Bronchial epithelial cell (primary cell): ENCODE measurements at regions not wholly inside any gene's neighbourhood (a gene's known extent, or its start where the extent isn't known, plus 50 kb on each side); places are given as distances from the start of the nearest gene placed in this dataset.

Experiments
- DNase-seq: peaks from one replicate; pipeline ENCODE4 v3.0.0-alpha.2; 2010; ENCODE audit warnings: low read depth
- FAIRE-seq: peaks from 2 replicates; lab custom pipeline; 2011; peaks lifted over from hg19 to GRCh38; lab: Jason Lieb, UNC
- H3K27me3 ChIP-seq: 2 replicates; pipeline ENCODE4 v1.5.1; 2011; ENCODE audit warnings: low read length; ENCODE audit not compliant: control insufficient read depth, insufficient read depth
- H3K36me3 ChIP-seq: 2 replicates; pipeline ENCODE4 v1.5.1; 2011; ENCODE audit warnings: low read length; ENCODE audit not compliant: control insufficient read depth, insufficient read depth
- H3K4me3 ChIP-seq: 2 replicates; pipeline ENCODE4 v1.5.1; 2011; ENCODE audit warnings: mild to moderate bottlenecking, low read depth, low read length, control low read depth
- TF ChIP-seq, protein P1 (sequence below): IDR thresholded peaks from 2 replicates; pipeline ENCODE4 v1.5.1; 2011; ENCODE audit warnings: mild to moderate bottlenecking, moderate library complexity, low read length, control low read depth, inconsistent platforms; ENCODE audit not compliant: insufficient read depth, severe bottlenecking

DNA sequence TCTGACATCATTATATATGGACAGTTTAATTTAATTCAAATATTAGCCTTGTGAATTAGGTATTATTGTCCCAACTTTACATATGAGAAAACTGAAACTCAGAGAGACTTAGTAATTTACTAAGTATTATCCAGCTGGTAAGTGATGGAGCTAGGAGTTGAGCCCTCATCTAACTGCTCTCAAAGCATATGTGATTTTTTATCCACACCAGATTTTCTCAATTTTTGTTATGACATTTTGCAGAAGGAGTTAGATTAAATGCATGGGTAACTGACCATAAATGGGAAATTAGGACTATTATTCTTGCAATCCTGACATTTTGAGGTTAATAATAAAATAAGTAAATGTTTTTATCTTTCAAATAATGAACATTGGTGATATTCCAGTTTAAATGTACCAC lies 778.3 kb upstream of the SORCS1 start:
- H3K4me3 ChIP-seq, result no peak overlapping the region
- FAIRE-seq (no peak), DNase-seq (no peak)
- H3K36me3 ChIP-seq, result no peaks in the 10 kb centered on the region
- no peaks in the 10 kb centered on the region for H3K27me3 ChIP-seq
- TF ChIP-seq, protein P1, sequence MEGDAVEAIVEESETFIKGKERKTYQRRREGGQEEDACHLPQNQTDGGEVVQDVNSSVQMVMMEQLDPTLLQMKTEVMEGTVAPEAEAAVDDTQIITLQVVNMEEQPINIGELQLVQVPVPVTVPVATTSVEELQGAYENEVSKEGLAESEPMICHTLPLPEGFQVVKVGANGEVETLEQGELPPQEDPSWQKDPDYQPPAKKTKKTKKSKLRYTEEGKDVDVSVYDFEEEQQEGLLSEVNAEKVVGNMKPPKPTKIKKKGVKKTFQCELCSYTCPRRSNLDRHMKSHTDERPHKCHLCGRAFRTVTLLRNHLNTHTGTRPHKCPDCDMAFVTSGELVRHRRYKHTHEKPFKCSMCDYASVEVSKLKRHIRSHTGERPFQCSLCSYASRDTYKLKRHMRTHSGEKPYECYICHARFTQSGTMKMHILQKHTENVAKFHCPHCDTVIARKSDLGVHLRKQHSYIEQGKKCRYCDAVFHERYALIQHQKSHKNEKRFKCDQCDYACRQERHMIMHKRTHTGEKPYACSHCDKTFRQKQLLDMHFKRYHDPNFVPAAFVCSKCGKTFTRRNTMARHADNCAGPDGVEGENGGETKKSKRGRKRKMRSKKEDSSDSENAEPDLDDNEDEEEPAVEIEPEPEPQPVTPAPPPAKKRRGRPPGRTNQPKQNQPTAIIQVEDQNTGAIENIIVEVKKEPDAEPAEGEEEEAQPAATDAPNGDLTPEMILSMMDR, result no peak

DNA sequence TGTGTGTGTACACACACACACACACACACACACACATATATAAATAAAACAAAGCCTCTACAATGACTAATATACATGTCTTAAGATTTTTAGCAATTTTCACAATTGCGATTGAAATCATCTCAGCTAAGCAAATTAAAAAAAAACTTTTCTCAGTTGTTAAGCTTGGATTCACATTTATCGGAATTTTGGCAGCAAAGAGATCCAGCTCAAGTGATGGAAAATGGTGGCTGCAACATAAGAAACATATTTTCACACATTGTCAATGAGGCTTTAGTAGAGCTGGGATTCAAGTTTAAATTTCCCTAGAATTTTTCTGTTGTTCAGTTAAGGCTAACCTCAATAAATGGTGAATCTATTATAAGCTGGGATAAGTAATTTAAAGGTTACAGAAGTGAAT lies 768.6 kb upstream of the SORCS1 start:
- no peak for FAIRE-seq

DNA sequence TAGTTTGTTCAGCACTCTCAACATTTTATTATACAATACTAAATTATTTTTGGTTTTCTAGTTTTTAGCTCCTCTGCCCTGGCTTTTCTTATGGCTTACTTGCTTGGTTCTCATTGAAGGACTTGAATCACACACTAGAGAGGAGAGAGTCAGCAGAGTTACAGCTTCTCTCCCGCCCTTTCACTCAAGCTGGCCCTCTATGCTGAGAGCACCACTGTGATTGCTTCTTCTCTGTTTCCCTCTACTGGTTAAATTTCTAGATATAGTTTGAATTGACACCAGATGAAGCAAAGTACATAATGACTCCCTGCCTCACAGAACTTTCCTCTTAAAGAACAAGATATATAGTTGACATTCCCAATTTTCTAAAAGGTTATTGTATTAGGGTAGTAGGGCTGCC lies 767.3 kb upstream of the SORCS1 start:
- Histone ChIP-seq H3K27me3 (no peaks in the 10 kb centered on the region), H3K36me3 (no peaks in the 10 kb centered on the region), H3K4me3 (no peak overlapping the region)
- FAIRE-seq (no peak), DNase-seq (no peak)
- TF ChIP-seq, protein P1, result no peak

More for the DNA sequence above, 768.6 kb upstream of the SORCS1 start:
- TF ChIP-seq, protein P1, result no peak
- DNase-seq, result no peak
- H3K27me3 ChIP-seq, result no peaks in the 10 kb centered on the region
- no peak overlapping the region for H3K4me3 ChIP-seq
- H3K36me3 ChIP-seq, result no peaks in the 10 kb centered on the region

DNA sequence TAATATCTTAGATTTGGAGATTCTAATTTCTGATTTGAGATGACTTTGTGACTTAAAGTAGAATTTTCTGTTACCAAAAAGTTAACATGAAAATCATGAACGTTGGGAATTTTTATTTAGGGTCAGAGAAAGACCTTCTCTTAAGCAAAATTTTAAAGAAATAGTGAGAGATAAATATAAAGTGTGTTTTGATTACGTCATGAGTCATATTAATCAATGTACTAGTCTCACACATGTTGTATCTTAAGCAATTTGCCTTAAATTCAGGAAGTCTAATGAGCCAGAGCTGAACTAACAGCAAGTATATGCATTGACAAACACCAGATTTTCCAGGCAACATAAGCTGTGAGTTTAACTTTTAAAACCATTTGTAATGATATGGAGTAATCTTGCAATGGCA lies 765.5 kb upstream of the SORCS1 start:
- Histone ChIP-seq H3K36me3 (no peaks in the 10 kb centered on the region), H3K27me3 (no peaks in the 10 kb centered on the region), H3K4me3 (no peak overlapping the region)
- no peak for FAIRE-seq
- TF ChIP-seq, protein P1, result no peak
- no peak for DNase-seq

DNA sequence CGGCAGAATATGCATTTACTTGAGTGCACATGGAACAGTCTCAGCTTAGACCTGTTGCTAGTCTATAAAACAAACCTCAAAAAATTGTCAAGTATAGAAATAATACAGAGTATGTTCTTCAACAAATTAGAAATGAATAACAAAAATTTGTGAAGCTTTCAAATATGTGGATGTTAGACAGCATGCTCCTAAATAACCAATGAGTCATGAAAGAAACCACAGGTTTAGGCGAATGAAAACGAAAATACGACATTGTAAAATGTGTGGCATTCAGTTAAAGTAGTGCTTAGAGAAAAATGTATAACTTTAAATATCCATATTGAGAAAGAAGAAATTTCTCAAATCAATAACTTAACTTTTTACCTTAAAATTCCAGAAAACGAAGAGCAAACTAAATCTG lies 760.0 kb upstream of the SORCS1 start:
- TF ChIP-seq, protein P1, result no peak
- no peak for FAIRE-seq
- H3K4me3 ChIP-seq, result no peak overlapping the region

DNA sequence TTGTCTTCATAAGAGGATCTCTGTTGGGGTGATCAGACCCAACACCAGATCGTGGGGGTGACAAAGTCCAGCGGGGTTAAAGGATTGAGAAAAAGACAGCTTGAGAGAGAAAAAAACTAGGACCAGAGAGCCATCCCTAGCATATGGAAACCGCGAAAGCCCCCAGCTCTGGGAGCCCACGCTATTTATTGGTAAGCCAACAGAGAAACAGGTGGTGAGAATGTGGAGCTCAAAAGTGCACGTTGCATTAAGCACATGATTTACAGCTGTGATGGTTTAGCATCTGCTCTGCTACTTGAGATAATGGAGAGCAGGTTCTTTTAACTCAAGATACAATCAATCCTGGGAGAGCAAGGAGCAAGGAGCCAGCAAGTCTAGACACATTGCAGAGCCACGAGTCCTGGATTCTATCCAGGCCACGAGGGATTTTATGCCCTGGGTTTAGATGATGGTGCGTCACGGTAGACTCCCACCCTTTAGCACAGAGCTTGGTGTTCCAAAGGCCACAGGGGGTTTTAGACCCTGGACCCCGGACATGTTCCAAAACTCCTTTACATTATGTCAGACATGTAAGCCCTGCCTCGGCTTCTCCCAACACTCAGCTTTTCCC lies 755.2 kb upstream of the SORCS1 start:
- H3K36me3 ChIP-seq, result no peaks in the 10 kb centered on the region
- FAIRE-seq, result no peak
- no peak for DNase-seq
- no peak overlapping the region for H3K4me3 ChIP-seq
- H3K27me3 ChIP-seq, result no peaks in the 10 kb centered on the region
- TF ChIP-seq, protein P1, result no peak

More for the DNA sequence above, 760.0 kb upstream of the SORCS1 start:
- no peaks in the 10 kb centered on the region for H3K27me3 ChIP-seq
- H3K36me3 ChIP-seq, result no peaks in the 10 kb centered on the region
- no peak for DNase-seq
